Activated CD8-positive, alpha-beta memory T cell treated with anti-CD3 and anti-CD28 coated beads, Interleukin-2, amount 50 U/mL, for 1 hour (primary cell): ENCODE measurements at regions not wholly inside any gene's neighbourhood (a gene's known extent, or its start where the extent isn't known, plus 50 kb on each side); places are given as distances from the start of the nearest gene placed in this dataset.
"Not testable (repeated sequence)": the region's sequence is repeated elsewhere in the genome, so short reads cannot be mapped to it uniquely, and the experiment has no call there.

Experiments
- DNase-seq: peaks from one replicate; pipeline ENCODE4 v3.0.0-alpha.2; 2020; ENCODE audit errors: extremely low read depth

DNA sequence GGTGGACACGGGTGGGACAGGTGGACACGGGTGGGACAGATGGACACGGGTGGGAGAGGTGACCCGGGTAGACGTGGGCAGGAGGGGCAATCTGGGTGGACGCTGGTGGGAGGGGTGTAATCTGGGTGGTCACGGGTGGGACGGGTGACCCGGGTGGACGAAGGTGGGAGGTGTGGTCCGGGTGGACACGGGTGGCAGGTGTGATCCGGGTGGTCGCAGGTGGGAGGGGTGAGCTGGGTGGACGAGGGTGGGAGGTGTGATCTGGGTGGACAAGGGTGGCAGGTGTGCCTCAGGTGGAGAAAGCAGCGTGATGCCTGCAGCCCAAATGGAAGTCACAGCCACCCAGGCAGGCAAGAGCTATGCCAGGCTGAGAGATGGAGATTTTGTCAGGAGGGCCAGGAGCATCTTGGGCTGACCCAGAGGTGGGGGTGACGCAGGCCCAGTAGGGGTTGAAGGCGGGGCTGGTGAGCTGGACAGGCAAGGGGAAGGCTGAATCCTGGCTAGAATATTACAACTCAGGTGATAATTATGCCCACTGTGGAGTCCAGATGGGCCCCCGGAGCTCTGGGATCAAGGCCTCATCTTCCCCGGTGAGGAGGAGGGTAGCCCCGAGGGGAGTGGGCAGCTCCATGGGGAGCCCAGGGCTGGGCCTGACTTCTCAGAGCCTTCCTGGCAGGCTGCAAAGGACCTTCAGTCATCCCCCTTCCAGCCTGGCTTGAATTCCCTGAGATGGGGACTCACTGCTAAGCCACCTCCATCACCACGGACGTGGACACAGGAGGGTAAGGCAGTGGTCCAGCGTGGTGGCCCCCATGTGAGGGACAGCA, 100.0 kb downstream of the ADRA2C start:
- no peak for DNase-seq

DNA sequence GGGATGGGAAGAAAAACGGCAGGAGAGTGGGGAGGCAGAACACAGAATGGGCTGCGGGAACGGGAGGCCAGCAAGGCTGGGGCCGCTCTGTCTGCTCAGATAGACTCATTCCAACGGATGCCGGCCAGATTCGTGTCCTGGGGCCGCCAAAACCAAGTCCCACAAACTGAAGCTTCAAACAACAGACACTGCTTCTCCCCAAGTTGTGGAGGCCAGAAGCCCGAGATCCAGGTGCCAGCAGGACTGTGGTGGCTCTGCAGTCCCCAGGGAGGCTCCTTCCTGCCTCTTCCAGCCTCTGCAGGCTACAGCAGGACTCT, 100.6 kb downstream of the ADRA2C start:
- DNase-seq: no peak

DNA sequence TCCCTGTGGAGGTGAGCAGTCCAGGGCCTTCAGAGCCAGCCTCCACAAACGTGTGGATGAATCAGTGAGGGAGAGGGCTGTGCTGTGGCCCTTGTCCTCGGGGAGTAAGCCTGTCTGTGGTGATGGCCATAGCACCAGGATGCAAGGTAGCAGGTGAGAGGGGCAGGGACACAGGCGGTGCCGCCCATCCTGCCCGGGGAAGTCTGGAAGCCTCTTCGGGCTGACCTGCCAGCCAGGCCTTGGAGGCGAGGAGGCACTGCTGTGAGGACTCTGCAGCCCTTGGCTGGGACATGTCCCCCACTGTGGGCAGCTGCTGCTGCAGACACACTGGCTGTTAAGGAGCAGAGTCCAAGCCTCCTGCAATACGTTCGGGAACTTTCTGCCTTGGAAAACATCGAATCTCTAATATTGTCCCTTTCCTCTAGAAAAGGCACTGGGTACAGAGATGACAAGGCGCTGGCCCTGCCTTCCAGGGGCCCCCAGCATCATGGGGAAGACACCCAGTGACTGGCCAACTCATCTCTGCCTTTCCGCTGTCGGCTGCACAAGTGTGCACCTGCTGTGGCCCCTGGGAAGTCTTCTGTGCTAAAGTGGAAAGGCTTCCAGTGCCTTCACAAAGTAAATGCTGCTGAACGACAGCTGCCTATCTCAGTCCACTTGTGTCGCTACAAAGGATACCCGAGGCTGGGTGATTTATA, 101.4 kb downstream of the ADRA2C start:
- DNase-seq: no peak

DNA sequence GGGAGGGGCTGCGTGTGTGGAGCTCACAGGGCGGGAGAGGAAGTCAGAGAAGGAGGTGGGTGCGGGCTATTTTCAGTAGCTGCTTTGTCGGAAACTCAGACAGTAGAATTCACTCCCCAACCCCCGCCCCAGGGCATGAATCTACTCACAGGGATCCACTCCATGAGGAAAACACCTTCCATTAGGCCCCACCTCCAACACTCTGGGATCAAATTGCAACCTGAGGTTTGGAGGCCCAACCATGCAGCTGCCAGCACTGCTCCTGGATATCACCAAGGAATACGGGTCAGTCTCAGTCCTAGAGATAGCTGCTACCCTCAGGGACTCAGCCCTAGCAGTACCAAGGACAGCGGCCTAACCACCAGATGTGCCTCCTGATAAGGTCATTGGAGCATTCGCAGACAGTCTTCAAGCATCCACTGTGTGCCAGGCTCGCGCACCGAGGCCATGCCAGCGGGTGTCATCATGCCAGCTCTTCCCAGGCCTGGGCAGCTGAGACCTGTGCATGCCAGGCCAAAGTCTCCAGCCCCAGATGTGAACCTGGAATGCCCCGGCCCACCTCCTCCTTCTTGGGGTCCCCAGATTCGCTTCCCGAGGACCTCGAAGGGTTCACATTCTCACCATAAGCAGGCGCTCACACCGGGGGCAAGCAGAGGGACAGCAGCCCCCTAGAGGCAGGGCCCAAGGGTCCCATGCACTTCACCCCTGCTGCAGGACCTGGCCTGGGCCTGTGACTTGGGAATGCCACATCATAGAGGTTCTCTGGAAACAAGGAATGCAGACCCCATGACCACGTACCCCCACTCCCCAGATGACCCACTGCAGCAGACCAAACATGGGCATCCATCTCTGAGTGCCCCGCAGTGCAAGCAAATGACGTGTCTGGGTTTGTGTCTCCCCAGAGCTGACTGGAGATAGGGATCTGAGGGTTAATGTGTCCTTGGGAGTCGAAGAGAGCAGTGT, 102.3 kb downstream of the ADRA2C start:
- no peak for DNase-seq

DNA sequence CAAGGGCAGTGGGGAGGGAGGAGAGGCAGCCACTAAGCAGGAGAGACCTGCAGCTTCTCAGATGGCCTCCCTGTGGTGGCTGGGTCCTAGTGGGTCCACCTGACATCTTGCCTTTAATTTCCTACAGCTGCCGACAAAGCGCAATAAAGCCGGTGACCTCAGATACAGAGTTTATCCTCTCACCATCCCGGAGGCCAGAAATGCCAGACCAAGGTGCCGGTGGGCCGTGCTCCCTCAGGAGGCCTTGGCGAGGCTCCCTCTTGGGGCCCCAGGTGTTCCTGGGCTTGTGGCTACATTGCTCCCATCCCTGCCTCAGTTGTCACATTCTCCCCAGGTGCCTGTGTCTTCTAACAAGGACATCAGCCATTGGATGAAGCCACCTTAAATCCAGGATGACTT, 103.0 kb downstream of the ADRA2C start:
- no peak for DNase-seq

DNA sequence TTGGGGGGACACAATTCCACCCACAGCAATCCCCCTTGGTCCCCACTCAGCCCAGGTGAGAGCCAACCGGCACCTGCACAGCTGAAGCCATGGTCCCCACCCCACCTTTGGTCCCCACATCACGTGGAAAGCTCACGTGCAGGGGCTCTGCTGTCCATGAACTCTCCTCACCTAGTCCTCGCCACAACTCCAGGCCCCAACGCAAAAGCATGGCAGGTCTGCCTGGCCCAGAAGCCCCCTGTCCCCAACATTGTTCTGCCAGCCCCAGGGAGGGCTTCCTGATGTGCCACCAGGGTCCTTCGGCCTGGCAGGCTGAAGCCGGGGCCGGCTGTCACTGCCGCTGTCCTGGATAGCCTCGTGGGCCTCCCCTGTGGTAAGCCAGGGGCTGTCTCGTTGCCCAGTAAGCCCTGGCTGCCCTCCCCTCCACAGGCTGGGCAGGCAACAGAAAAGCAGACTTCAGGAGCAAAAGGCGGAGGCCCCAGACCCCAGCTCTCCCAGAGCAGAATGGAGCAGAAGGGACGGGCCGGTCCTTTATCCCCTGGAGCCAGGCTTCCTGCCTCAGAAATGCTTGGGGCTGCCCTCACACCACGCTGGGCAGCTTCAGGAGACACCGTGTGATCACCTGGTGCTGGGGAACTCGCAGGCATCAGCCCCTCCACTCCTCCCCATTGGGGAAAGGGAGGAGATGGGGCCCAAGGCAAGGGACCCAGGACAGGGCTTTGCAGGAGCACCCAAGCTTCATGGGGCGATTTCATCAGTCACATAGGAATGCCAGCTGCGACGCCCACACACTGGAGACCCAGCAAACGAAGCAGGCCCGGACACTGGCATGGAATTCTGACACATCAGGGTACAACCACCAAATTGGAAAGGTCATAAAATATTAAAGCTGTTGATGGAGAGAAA, 103.7 kb downstream of the ADRA2C start:
- no peak for DNase-seq

DNA sequence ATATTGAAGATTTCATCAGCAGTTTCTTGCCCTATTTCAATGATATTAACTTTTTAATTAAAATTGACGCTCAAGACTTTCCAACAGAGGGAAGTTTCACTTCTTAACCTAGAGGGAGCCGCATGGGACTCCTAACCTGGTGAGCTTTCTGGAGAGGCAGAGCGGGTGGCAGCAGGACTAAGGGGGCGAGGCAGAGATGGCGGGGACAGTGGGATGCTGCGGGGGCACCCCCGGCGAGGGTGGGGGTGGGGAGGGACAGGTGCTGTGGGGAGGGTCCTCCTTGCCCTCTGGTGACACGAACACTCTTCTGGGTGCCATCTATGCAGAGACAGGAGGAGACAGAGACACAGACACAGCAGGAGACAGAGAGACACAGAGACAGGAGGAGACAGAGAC, 104.4 kb downstream of the ADRA2C start:
- no peak for DNase-seq

DNA sequence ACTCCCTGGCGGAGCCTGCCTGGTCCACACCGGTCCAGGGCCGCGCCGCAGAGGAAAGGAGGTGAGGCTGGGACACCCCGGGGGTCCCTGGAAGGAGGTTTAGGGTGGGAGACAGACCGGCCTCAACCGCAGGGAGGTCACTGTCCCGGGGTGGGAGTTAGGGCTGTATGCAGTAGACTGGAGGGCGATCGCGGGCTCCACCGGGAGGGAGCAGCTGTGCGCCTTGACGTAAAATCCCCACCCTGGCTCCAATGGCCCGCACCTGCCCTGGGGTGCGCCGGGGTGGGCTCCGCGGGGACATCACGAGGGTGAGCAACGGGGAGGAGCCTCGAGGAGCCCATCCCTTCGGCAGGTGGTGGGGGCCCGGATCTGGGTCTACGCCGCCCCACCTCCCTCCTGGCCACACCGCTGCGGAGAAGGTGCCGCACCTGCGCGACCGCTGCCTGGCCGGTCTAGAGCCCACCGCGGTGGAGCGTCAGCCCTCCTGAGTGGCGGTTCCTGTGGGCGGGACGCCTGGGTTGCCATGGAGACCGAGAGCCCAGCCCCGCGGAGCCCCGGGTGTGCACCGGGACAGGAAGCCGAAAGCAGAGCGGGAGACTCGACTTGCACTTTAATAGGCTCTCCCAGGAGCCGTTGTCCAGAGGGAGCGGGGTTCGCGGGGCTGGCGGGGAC, 105.1 kb downstream of the ADRA2C start:
- DNase-seq: no peak

DNA sequence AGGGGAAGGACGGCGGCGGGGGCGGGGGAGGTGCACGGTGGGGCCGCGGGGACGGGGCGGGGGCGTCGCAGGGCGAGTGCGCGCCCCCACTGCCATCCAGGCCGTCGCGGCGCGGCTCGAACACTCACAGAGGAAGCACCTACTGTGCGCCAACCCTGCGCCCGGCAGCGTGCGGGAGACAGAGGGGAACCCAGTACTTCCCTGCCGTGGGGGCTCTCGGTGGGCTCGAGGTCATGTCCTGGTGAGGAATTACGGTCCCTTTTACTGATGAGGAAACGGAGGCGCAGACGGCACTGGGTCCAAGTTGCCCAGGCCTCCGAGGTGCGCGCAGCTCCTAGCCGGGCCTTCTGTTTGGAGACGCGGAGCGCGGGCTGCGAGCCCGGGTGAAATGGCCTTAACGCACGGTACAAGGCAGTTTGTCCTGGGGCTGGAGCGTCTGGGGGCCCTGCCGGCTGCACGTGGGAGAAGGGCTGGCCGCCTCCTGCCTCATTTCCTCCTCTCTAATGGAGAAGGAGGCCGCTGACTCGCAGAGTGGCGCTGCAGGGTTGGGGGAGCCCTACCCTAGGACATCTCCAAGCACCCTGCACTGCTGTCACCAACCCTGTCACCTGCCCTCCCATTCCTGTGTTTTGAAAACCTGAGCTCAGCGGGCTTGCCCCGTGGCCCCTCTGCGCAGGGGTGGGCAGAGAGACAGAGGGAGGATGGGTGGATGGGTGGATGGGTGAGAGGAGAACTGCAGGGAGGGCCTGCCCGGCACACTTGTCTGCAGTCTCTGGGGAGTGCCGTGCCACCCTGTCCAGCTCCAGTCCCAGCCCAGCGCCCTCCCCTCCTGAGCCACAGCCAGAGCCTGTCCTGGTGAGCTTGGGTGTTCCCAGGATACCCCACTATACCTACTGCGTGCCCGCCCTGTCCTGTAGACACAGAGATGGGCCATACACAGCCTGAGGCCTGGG, 106.0 kb downstream of the ADRA2C start:
- DNase-seq: no peak

DNA sequence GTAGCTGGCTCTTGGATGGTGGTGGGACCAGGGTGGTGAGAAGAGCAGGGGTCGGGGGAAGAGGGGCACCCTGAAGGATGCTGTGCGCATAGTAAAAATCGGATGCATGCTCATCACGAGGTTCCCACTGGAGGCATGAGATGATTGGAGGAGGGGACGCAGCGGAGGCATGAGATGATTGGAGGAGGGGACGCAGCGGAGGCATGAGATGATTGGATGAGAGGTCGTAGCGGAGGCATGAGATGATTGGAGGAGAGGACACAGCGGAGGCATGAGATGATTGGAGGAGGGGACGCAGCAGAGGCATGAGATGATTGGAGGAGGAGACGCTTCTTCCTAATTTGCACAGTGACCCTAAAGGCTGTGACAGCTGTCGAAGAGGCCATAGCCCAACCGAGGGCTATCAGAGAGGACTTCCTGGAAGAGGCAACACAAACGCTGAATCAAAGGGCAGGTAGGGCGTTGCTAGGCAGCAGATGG, 106.7 kb downstream of the ADRA2C start:
- no peak for DNase-seq

DNA sequence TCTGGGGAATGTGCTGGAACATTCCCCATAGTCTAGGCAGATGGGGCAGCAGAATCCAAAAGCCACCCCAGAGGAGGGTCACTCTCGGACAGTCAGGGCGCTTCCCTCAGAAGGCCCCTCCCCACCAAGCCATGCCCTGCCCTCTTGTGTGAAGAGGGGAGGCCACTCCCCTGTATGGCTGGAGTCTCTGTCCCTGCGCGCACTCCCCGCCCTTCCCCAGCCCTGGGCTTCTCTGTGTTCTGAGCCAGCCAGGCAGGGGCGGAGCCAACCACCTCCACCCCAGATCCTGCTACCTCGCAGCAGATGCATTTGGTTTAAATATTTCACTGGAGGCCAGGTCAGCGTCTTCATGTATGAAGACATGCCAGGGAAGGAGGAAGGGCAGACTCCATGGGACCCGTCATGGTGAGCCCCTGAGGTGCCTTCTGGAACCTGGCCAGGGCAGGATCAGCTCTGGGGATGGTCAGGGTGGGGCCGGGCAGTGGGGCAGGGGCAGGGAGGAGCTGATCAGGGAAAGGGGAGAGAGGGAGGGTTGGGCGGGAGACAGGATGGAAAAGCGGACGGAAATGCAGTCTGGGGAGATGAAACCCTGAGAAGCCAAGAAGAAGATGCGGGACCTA, 107.3 kb downstream of the ADRA2C start:
- DNase-seq: no peak

DNA sequence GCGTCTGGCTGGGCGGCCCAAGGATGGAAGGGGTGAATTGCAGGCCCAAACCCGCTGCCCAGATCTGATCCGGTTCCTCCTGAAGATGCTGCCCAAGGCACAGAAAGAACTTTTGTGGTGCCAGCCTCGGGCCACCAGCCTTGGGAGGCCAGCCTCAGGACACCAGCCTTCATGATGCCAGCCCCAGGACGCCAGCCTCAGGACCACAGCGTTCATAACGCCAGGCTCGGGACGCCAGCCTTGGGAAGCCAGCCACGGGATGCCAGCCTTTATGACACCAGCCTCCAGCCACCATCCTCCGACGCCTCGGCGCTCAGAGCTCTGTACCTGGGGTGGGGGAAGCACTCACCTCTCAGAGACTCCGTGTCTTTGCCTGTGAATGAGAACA, 107.8 kb downstream of the ADRA2C start:
- no peak for DNase-seq

DNA sequence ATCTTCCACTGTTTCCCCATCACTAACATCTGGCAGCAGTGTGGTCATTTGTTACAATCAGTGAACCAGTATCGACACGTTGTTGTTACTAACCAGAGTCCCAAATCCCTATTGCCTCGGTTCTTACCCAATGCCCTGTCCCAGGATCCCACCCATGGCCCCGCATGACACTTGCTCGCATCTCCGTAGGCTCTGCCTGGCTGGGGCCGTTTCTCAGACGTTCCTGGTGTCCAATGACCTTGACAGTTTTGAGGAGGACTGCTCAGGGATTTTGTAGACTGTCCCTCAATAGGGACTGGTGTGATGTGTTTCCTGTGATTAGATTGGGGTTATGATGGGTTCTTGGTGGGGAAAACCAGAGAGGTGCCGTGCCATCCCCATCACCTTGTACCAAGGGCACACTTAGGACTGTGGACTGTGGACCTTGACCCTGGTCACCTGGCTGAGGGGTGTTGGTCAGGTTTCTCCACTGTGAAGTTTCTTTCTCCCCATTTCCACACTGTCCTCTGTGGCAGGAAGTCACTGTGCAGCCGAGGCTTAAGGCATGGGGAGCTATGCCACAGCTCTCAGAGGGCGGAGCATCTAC, 108.4 kb downstream of the ADRA2C start:
- no peak for DNase-seq

DNA sequence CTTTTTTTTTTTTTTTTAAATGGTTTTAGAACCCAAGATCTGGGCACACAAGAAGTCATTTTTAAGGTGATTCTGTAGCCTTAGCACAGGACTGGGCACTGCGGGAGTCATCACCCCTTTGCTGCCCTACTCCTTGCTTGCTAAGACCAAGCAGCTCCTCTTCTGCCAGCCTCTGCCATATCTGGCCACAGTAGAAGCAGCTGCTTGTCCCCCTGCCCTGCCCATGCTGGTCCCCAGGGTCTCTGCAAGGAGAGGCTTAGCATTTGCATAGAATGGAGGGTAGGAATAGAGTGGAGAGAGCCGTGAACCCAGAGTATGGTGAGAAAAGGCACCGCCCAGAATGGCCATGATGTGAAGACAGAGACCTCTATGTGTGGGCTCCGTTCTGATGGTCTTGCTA, 109.3 kb downstream of the ADRA2C start:
- DNase-seq: no peak

DNA sequence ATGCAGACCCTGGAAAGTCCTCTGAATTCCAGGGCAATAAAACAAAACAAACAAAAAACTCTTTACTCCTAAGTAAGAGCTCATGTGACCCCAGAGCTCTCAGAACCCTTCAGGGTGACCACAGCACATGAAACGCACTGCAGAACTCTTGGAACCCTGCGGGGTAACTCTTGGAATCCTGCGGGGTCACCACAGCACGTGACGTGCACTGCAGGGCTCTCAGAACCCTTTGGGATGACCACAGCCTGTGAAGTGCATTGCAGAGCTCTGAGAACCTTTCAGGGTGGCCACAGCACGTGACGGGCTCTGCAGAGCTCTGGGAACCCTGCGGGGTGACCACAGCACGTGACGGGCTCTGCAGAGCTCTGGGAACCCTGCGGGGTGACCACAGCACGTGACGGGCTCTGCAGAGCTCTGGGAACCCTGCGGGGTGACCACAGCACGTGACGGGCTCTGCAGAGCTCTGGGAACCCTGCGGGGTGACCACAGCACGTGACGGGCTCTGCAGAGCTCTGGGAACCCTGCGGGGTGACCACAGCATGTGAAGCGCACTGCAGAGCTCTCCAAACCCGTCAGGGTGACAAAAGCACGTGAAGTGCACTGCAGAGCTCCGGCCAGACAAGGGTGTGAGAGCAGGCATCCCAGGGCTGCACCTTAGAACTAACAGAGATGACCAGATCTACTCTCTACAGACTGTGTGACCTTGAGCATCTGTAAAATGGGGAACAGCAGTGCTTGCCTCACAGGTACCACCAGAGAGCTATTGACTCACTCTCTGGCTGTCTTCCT, 110.1 kb downstream of the ADRA2C start:
- not testable (repeated sequence) for DNase-seq

DNA sequence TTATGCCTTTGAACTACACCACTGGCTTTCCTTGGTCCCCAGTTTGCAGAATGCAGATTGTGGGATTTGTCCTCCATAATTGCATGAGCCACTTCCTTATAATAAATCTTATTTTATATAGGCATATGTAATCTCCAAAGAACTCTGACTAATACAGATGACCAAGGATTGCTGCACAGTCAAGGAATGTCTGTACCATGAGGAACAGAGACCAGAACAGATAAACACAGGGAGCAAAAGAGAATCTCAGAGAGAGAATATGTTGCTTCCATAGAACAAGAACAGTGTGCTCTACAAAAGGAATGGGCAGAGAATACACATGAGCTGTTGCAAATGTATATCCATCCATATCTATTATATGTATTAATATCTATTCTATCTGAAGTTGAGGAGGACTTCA, 111.1 kb downstream of the ADRA2C start:
- no peak for DNase-seq

DNA sequence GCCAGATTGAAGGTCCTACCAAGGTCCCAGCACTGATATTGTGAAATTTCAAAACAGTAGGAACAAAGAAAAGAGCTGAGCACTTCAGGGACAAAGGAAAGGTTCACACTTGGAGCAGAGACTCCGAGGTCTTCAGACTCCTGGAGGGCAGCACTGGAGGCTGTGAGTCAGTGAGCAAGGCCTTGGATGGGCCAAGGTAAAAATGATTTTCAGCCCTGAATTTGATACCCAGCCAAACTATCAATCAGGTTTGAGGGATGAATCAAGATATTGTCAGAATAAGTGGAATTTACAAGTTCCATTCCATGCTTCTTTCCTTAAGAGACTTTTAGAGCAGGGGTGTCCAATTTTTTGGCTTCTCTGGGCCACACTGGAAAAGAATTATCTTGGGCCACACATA, 111.7 kb downstream of the ADRA2C start:
- DNase-seq: no peak

DNA sequence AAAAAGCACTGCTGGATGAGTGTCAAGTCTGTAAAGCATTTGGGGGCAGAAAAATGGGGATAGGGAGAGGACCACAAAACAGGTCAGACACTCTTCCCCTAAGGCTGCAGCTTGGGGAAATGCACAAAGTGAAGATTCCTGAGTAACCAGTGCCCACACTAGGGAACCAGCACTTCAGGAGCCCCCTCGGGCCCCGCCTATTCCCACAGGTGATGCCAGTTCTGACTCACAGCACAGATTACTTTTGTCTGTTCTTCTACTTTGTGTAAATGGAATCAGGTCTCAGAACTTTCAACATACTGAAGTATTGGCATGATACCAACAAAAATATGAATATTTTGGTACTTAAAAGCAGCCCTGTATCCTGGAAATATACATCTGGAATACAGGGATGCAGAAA, 112.5 kb downstream of the ADRA2C start:
- no peak for DNase-seq
